ENCODE measurements at regions not wholly inside any gene's neighbourhood (a gene's known extent, or its start where the extent isn't known, plus 50 kb on each side); places are given as distances from the start of the nearest gene placed in this dataset.

DNA sequence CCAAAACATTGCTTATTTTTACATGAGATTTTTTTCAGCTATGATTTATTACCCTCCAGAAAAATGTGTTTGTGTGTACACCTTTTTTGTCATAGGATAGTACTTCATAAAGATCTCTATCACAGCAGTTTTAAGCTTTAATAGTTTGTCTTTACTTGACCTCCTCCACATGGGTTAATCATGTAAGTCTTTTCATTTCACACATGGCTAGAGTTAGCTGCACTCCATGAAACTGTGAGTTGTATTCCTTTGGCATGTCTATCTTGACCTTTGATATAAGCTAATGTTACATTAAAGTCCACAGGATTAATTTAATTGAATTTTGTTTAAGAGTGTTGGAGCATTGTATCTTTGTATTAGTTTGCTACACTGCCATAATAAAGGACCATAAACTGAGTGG, 217.1 kb downstream of the OTOL1 start:
- TF ChIP-seq, protein P1, sequence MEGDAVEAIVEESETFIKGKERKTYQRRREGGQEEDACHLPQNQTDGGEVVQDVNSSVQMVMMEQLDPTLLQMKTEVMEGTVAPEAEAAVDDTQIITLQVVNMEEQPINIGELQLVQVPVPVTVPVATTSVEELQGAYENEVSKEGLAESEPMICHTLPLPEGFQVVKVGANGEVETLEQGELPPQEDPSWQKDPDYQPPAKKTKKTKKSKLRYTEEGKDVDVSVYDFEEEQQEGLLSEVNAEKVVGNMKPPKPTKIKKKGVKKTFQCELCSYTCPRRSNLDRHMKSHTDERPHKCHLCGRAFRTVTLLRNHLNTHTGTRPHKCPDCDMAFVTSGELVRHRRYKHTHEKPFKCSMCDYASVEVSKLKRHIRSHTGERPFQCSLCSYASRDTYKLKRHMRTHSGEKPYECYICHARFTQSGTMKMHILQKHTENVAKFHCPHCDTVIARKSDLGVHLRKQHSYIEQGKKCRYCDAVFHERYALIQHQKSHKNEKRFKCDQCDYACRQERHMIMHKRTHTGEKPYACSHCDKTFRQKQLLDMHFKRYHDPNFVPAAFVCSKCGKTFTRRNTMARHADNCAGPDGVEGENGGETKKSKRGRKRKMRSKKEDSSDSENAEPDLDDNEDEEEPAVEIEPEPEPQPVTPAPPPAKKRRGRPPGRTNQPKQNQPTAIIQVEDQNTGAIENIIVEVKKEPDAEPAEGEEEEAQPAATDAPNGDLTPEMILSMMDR (IDR thresholded peaks at IDR 0.05): no peak
- TF ChIP-seq POLR2A (IDR thresholded peaks at IDR 0.05) (no peak), EP300 (IDR thresholded peaks at IDR 0.05) (no peak), POLR2AphosphoS5 (IDR thresholded peaks at IDR 0.05) (no peak)

All from gastroesophageal sphincter (tissue), 3 donors.